ENCODE measurements at regions not wholly inside any gene's neighbourhood (a gene's known extent, or its start where the extent isn't known, plus 50 kb on each side); places are given as distances from the start of the nearest gene placed in this dataset.

GRCh38 chr1:219120624-219121544 is 52.8 kb upstream of the LYPLAL1 start:
- ChIA-PET POLR2A (no interaction called here), CTCF (no interaction called here), RAD21 (ENCODE audit: low non-redundant PET in 1 of 2, low total read pairs in 2 of 2, uncharacterized antibody in 2 of 2, unreplicated experiment in 2 of 2) (no interaction called here)
- Histone ChIP-seq H3K36me3 (ENCODE audit: control insufficient read depth in 1 of 2, insufficient read depth in 2 of 2, low read length in 2 of 2) (no peaks in the 10 kb centered on the region), H3K27me3 (ENCODE audit: insufficient read depth, low read length) (no peaks in the 10 kb centered on the region), H3K4me2 (ENCODE audit: low read length) (no peak overlapping the region), H2AFZ (ENCODE audit: low read depth, low read length, poor library complexity, severe bottlenecking) (no peak overlapping the region), H3K4me3 (replicated peaks in 1 of 2; ENCODE audit: low read depth in 1 of 2, low read length in 2 of 2) (no peak overlapping the region), H3K9me2 (ENCODE audit: insufficient read depth) (no peaks in the 10 kb centered on the region; the same call in 1 of the 2 replicates), H4K20me1 (ENCODE audit: insufficient read depth) (no peaks in the 10 kb centered on the region), H3K4me1 (ENCODE audit: control insufficient read depth in 1 of 2, insufficient read depth in 2 of 2, low read length in 2 of 2) (no peaks in the 10 kb centered on the region), H3K27ac (ENCODE audit: low read depth, low read length) (no peak overlapping the region), H3K9ac (ENCODE audit: low read length) (no peak overlapping the region), H3K79me2 (ENCODE audit: insufficient read depth, low read length) (no peaks in the 10 kb centered on the region), H3K9me3 (ENCODE audit: control insufficient read depth in 1 of 2, insufficient read depth in 1 of 2, low read depth in 1 of 2, low read length in 2 of 2) (no peaks in the 10 kb centered on the region)
- intact Hi-C loops (cut with micrococcal nuclease), result no loop called here
- no peak for TF ChIP-seq FOSL1 (IDR thresholded peaks at IDR 0.05; ENCODE audit: low read depth)
- TF ChIP-seq SP1 (IDR thresholded peaks at IDR 0.05; ENCODE audit: low read depth), result no peak
- no peak for TF ChIP-seq EZH2phosphoT487 (IDR thresholded peaks at IDR 0.05; ENCODE audit: borderline replicate concordance)
- TF ChIP-seq JUND (IDR thresholded peaks at IDR 0.05), result no peak
- no peak for TF ChIP-seq YY1 (IDR thresholded peaks at IDR 0.05; ENCODE audit: extremely low read depth, insufficient replicate concordance, low read depth, low read length)
- TF ChIP-seq CTCF (IDR thresholded peaks at IDR 0.05 in 2 of 3, conservative IDR thresholded peaks at IDR 0.05 in 1 of 3; ENCODE audit: borderline replicate concordance in 1 of 3, insufficient read depth in 1 of 3, low read depth in 2 of 3, low read length in 2 of 3), result no peak
- no peak for TF ChIP-seq ZNF274 (IDR thresholded peaks at IDR 0.05; ENCODE audit: low read depth, low read length)
- TF ChIP-seq ELF1 (IDR thresholded peaks at IDR 0.05; ENCODE audit: borderline replicate concordance, low read depth), result no peak
- no peak for TF ChIP-seq SRF (IDR thresholded peaks at IDR 0.05; ENCODE audit: low read depth)
- TF ChIP-seq MAX (IDR thresholded peaks at IDR 0.05), result no peak
- TF ChIP-seq REST (IDR thresholded peaks at IDR 0.05; ENCODE audit: low read depth), result no peak
- TF ChIP-seq ZFX (IDR thresholded peaks at IDR 0.05), result no peak
- TF ChIP-seq POLR2AphosphoS5 (IDR thresholded peaks at IDR 0.05; ENCODE audit: low read depth, low read length), result no peak
- TF ChIP-seq EGR1 (IDR thresholded peaks at IDR 0.05; ENCODE audit: low read depth), result no peak
- no peak for TF ChIP-seq CBX3 (IDR thresholded peaks at IDR 0.05; ENCODE audit: low read depth)
- no peak for TF ChIP-seq SIN3A (IDR thresholded peaks at IDR 0.05; ENCODE audit: low read depth)
- no peak for TF ChIP-seq RAD21 (IDR thresholded peaks at IDR 0.05; ENCODE audit: low read depth)
- no peak for TF ChIP-seq CEBPB (IDR thresholded peaks at IDR 0.05; ENCODE audit: low read depth)
- BruUV-seq (replicated peaks), result no TSS peak
- ATAC-seq, result no peak
- no peak for DNase-seq (ENCODE audit: low read depth, low spot score)
